ENCODE measurements at regions not wholly inside any gene's neighbourhood (a gene's known extent, or its start where the extent isn't known, plus 50 kb on each side); places are given as distances from the start of the nearest gene placed in this dataset.

DNA sequence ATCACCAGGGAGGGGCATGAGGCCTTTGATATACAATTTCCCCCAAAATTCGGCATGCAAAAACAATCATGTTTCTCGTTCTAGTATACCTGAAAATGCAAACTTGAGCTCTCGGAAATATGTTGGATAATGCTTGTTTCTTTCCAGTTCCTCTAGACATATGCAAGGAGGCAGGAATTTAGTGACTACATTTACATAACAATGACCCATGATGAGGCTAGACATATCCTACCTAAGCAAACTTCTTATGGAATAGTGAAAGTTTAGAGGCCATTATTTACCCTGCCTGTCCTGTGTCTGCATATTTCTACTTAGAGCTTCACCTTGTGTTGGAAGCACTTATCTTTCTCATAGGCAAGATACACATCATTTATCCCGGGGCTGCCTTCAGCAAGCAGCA, 514.6 kb downstream of the KCNJ2 start:
- H3K4me1 ChIP-seq (ENCODE audit: control insufficient read depth in 1 of 2, insufficient read depth in 2 of 2, low read length in 2 of 2) = no peaks in the 10 kb centered on the region
- intact Hi-C loops (cut with DNase I) = no loop called here
- H3K36me3 ChIP-seq (ENCODE audit: control insufficient read depth in 1 of 2, insufficient read depth in 2 of 2, low read length in 1 of 2) = no peaks in the 10 kb centered on the region
- H3K9me3 ChIP-seq (ENCODE audit: control insufficient read depth, low read length) = no peaks in the 10 kb centered on the region
- no peaks in the 10 kb centered on the region for H3K27me3 ChIP-seq (ENCODE audit: control insufficient read depth in 1 of 2, insufficient read depth in 2 of 2, low read length in 1 of 2)
- DNase-seq = no peak
- ATAC-seq (ENCODE audit: low FRiP score) = no peak
- H3K4me3 ChIP-seq (ENCODE audit: low read length in 2 of 2) = no peak overlapping the region
- 84 to 87% methylated on average over 4 of the region's 4 CpGs for WGBS, 2 donors
- H3K27ac ChIP-seq (ENCODE audit: low read depth in 1 of 2, low read length in 2 of 2) = no peak overlapping the region

DNA sequence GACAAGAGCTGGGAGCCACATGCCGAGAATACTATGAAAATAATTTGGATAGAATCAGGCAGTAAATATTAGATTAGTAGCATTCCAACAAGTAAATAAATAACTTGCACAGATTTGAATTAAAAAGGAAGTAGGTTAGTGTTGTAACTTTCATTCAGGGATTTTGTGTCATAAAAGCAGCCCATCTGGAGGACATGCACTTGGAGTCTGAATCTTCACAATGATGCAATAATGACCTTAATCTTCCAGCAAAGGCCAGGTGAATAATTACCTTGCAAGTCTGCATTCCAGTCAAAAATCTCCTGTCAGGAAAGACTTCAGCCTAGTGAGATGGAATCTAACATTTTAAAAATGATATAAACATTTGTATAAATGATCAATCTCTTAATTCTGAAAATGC, 518.1 kb downstream of the KCNJ2 start:
- DNase-seq = no peak
- WGBS, 2 donors = 48 to 59% methylated on average over 1 of the region's 1 CpG
- no peaks in the 10 kb centered on the region for H3K36me3 ChIP-seq (ENCODE audit: control insufficient read depth in 1 of 2, insufficient read depth in 2 of 2, low read length in 1 of 2)
- no peaks in the 10 kb centered on the region for H3K27me3 ChIP-seq (ENCODE audit: control insufficient read depth in 1 of 2, insufficient read depth in 2 of 2, low read length in 1 of 2)
- peaks cover 0 to 2% of the 10 kb centered on the region in 2 donors for H3K4me1 ChIP-seq (ENCODE audit: control insufficient read depth in 1 of 2, insufficient read depth in 2 of 2, low read length in 2 of 2)
- intact Hi-C loops (cut with DNase I) = no loop called here
- no peak for ATAC-seq (ENCODE audit: low FRiP score)
- H3K27ac ChIP-seq (ENCODE audit: low read depth in 1 of 2, low read length in 2 of 2) = no peak overlapping the region
- H3K9me3 ChIP-seq (ENCODE audit: control insufficient read depth, low read length) = no peaks in the 10 kb centered on the region
- H3K4me3 ChIP-seq (ENCODE audit: low read length in 2 of 2) = no peak overlapping the region

GRCh38 chr17:70691150-70691549, 521.8 kb downstream of the KCNJ2 start:
- 39 to 41% methylated on average over 2 of the region's 2 CpGs for WGBS, 2 donors

DNA sequence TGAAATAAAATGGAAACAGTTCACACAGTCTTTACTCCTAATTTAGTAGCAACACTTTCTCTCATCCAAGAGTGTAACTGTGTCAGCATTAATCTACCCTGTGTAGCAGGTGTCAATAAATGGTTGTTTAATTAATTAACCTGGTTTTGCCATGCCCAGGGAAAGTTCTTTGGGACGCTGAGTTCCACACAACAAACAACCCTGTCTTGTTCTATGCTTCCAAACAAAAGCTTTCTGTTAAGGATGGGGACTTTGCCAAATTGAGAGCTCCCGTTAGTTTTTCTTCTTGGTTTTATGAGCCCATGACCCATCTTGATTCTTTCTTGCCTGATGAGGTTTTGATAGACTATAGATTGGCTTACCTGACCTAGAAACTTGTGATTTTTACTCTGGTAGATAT, 530.1 kb downstream of the KCNJ2 start:
- DNase-seq (no peak), ATAC-seq (ENCODE audit: low FRiP score) (no peak)
- no peaks in the 10 kb centered on the region for H3K27me3 ChIP-seq (ENCODE audit: control insufficient read depth in 1 of 2, insufficient read depth in 2 of 2, low read length in 1 of 2)
- no peaks in the 10 kb centered on the region for H3K36me3 ChIP-seq (ENCODE audit: control insufficient read depth in 1 of 2, insufficient read depth in 2 of 2, low read length in 1 of 2)
- H3K27ac ChIP-seq (ENCODE audit: low read depth in 1 of 2, low read length in 2 of 2) = no peak overlapping the region
- H3K4me1 ChIP-seq (ENCODE audit: control insufficient read depth in 1 of 2, insufficient read depth in 2 of 2, low read length in 2 of 2) = no peaks in the 10 kb centered on the region
- intact Hi-C loops (cut with DNase I) = no loop called here
- H3K4me3 ChIP-seq (ENCODE audit: low read length in 2 of 2) = no peak overlapping the region
- whole genome bisulfite sequencing, 2 donors = 61 to 63% methylated on average over 2 of the region's 2 CpGs
- no peaks in the 10 kb centered on the region for H3K9me3 ChIP-seq (ENCODE audit: control insufficient read depth, low read length)

More at GRCh38 chr17:70691150-70691549, 521.8 kb downstream of the KCNJ2 start:
- Histone ChIP-seq H3K36me3 (ENCODE audit: control insufficient read depth in 1 of 2, insufficient read depth in 2 of 2, low read length in 1 of 2) (no peaks in the 10 kb centered on the region), H3K9me3 (ENCODE audit: control insufficient read depth, low read length) (no peaks in the 10 kb centered on the region), H3K4me1 (ENCODE audit: control insufficient read depth in 1 of 2, insufficient read depth in 2 of 2, low read length in 2 of 2) (peaks cover 0 to 2% of the 10 kb centered on the region in 2 donors), H3K27ac (ENCODE audit: low read depth in 1 of 2, low read length in 2 of 2) (no peak overlapping the region), H3K4me3 (ENCODE audit: low read length in 2 of 2) (no peak overlapping the region), H3K27me3 (ENCODE audit: control insufficient read depth in 1 of 2, insufficient read depth in 2 of 2, low read length in 1 of 2) (no peaks in the 10 kb centered on the region)
- intact Hi-C loops (cut with DNase I) = no loop called here
- no peak for ATAC-seq (ENCODE audit: low FRiP score)
- no peak for DNase-seq

- no peak overlapping the region for H3K27ac ChIP-seq (ENCODE audit: low read depth in 1 of 2, low read length in 2 of 2)
- H3K9me3 ChIP-seq (ENCODE audit: control insufficient read depth, low read length) = no peaks in the 10 kb centered on the region
- H3K36me3 ChIP-seq (ENCODE audit: control insufficient read depth in 1 of 2, insufficient read depth in 2 of 2, low read length in 1 of 2) = no peaks in the 10 kb centered on the region
- no peak overlapping the region for H3K4me3 ChIP-seq (ENCODE audit: low read length in 2 of 2)
- WGBS, 2 donors = 39 to 49% methylated on average over 3 of the region's 3 CpGs
- H3K4me1 ChIP-seq (ENCODE audit: control insufficient read depth in 1 of 2, insufficient read depth in 2 of 2, low read length in 2 of 2) = no peaks in the 10 kb centered on the region
- ATAC-seq (ENCODE audit: low FRiP score) (no peak), DNase-seq (no peak)
- intact Hi-C loops (cut with DNase I) = no loop called here
- no peaks in the 10 kb centered on the region for H3K27me3 ChIP-seq (ENCODE audit: control insufficient read depth in 1 of 2, insufficient read depth in 2 of 2, low read length in 1 of 2)
These were observed 533.4 kb downstream of the KCNJ2 start for GRCh38 chr17:70702683-70703255.

DNA sequence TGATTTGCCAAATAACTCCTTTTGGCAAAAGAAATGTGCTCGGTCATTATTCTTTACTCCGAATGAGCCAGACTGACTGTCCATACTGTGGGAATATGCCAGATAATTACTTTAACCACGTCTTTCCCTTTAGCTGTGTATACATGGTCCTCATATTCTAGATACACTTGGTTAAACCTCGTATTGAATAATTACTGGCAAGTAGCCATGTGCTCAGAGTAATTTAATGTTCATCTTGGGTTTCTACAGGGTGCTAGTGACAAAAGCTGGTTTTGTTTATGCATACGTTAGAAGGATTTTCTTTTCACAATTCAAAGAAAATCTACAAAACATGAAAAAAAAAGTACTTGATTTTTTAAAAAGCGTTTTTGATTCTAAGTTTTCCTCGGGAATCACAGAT, 540.3 kb downstream of the KCNJ2 start:
- peaks cover 0 to 2% of the 10 kb centered on the region in 2 donors for H3K4me1 ChIP-seq (ENCODE audit: control insufficient read depth in 1 of 2, insufficient read depth in 2 of 2, low read length in 2 of 2)
- DNase-seq (no peak), ATAC-seq (ENCODE audit: low FRiP score) (no peak)
- no peaks in the 10 kb centered on the region for H3K9me3 ChIP-seq (ENCODE audit: control insufficient read depth, low read length)
- intact Hi-C loops (cut with DNase I) = no loop called here
- H3K4me3 ChIP-seq (ENCODE audit: low read length in 2 of 2) = no peak overlapping the region
- no peak overlapping the region for H3K27ac ChIP-seq (ENCODE audit: low read depth in 1 of 2, low read length in 2 of 2)
- H3K36me3 ChIP-seq (ENCODE audit: control insufficient read depth in 1 of 2, insufficient read depth in 2 of 2, low read length in 1 of 2) = no peaks in the 10 kb centered on the region
- H3K27me3 ChIP-seq (ENCODE audit: control insufficient read depth in 1 of 2, insufficient read depth in 2 of 2, low read length in 1 of 2) = no peaks in the 10 kb centered on the region
- WGBS, 2 donors = 11 to 14% methylated on average over 7 of the region's 7 CpGs

- H3K27ac ChIP-seq (ENCODE audit: low read depth in 1 of 2, low read length in 2 of 2) = no peak overlapping the region
- ATAC-seq (ENCODE audit: low FRiP score) (no peak), DNase-seq (no peak)
- H3K36me3 ChIP-seq (ENCODE audit: control insufficient read depth in 1 of 2, insufficient read depth in 2 of 2, low read length in 1 of 2) = no peaks in the 10 kb centered on the region
- H3K9me3 ChIP-seq (ENCODE audit: control insufficient read depth, low read length) = no peaks in the 10 kb centered on the region
- intact Hi-C loops (cut with DNase I) = no loop called here
- H3K4me1 ChIP-seq (ENCODE audit: control insufficient read depth in 1 of 2, insufficient read depth in 2 of 2, low read length in 2 of 2) = peaks cover 0 to 2% of the 10 kb centered on the region in 2 donors
- H3K27me3 ChIP-seq (ENCODE audit: control insufficient read depth in 1 of 2, insufficient read depth in 2 of 2, low read length in 1 of 2) = no peaks in the 10 kb centered on the region
- H3K4me3 ChIP-seq (ENCODE audit: low read length in 2 of 2) = no peak overlapping the region
These were observed 544.4 kb downstream of the KCNJ2 start for GRCh38 chr17:70713694-70714093.

DNA sequence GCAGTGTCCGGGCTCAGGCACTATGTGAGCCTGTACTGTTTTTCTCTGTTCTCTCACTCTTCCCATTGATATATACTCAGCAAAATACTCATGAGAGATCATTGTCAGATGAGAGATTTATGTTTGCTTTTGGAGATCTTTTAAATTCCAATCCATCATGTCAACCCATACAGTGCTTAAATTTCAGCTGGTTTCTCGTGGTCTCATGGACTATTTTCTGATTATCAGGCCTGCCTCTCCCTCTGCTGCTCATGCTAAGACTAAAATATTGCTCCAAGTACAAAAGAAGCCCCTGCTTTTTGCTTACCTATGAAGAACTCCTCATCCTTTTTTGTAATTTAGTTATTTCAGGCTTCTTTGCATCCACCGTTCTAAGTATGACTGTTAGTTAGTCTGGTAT, 547.2 kb downstream of the KCNJ2 start:
- H3K4me1 ChIP-seq (ENCODE audit: control insufficient read depth in 1 of 2, insufficient read depth in 2 of 2, low read length in 2 of 2) = no peaks in the 10 kb centered on the region
- DNase-seq = no peak
- H3K9me3 ChIP-seq (ENCODE audit: control insufficient read depth, low read length) = no peaks in the 10 kb centered on the region
- 26 to 48% methylated on average over 3 of the region's 3 CpGs for WGBS, 2 donors
- intact Hi-C loops (cut with DNase I) = no loop called here
- no peaks in the 10 kb centered on the region for H3K36me3 ChIP-seq (ENCODE audit: control insufficient read depth in 1 of 2, insufficient read depth in 2 of 2, low read length in 1 of 2)
- no peaks in the 10 kb centered on the region for H3K27me3 ChIP-seq (ENCODE audit: control insufficient read depth in 1 of 2, insufficient read depth in 2 of 2, low read length in 1 of 2)
- ATAC-seq (ENCODE audit: low FRiP score) = no peak
- no peak overlapping the region for H3K27ac ChIP-seq (ENCODE audit: low read depth in 1 of 2, low read length in 2 of 2)
- no peak overlapping the region for H3K4me3 ChIP-seq (ENCODE audit: low read length in 2 of 2)

- H3K4me1 ChIP-seq (ENCODE audit: control insufficient read depth in 1 of 2, insufficient read depth in 2 of 2, low read length in 2 of 2) = no peaks in the 10 kb centered on the region
- no peaks in the 10 kb centered on the region for H3K9me3 ChIP-seq (ENCODE audit: control insufficient read depth, low read length)
- no peak for ATAC-seq (ENCODE audit: low FRiP score)
- H3K27me3 ChIP-seq (ENCODE audit: control insufficient read depth in 1 of 2, insufficient read depth in 2 of 2, low read length in 1 of 2) = no peaks in the 10 kb centered on the region
- H3K4me3 ChIP-seq (ENCODE audit: low read length in 2 of 2) = no peak overlapping the region
- no peak for DNase-seq
- intact Hi-C loops (cut with DNase I) = no loop called here
- WGBS, 2 donors = 46 to 47% methylated on average over 1 of the region's 1 CpG
- H3K27ac ChIP-seq (ENCODE audit: low read depth in 1 of 2, low read length in 2 of 2) = no peak overlapping the region
- H3K36me3 ChIP-seq (ENCODE audit: control insufficient read depth in 1 of 2, insufficient read depth in 2 of 2, low read length in 1 of 2) = no peaks in the 10 kb centered on the region
These were observed 547.7 kb downstream of the KCNJ2 start for GRCh38 chr17:70717042-70717441.
